Osteoblast (primary cell): ENCODE measurements at regions not wholly inside any gene's neighbourhood (a gene's known extent, or its start where the extent isn't known, plus 50 kb on each side); places are given as distances from the start of the nearest gene placed in this dataset.

ENCODE experiments used
- DNase-seq: peaks from one replicate; pipeline ENCODE4 v3.0.0; 2011; ENCODE audit warnings: low spot score, mixed read lengths; ENCODE audit not compliant: insufficient read length; ENCODE audit errors: missing footprints
- H2AFZ ChIP-seq: 2 replicates; pipeline ENCODE4 v1.6.0; 2011; ENCODE audit warnings: mild to moderate bottlenecking, low read length
- H3K27ac ChIP-seq: 2 replicates; pipeline ENCODE4 v1.5.1; 2011; ENCODE audit warnings: mild to moderate bottlenecking, low read depth, low read length, moderate library complexity
- H3K27me3 ChIP-seq: 2 replicates; pipeline ENCODE4 v1.6.0; 2012; ENCODE audit warnings: mild to moderate bottlenecking, control low read depth, inconsistent platforms, low read length, moderate library complexity; ENCODE audit not compliant: insufficient read depth
- H3K36me3 ChIP-seq: 2 replicates; pipeline ENCODE4 v1.5.1; 2011; ENCODE audit warnings: mild to moderate bottlenecking, low read length, control low read depth, moderate library complexity; ENCODE audit not compliant: insufficient read depth
- H3K4me1 ChIP-seq: 2 replicates; pipeline ENCODE4 v1.5.1; 2011; ENCODE audit warnings: mild to moderate bottlenecking, low read length, control low read depth, moderate library complexity; ENCODE audit not compliant: insufficient read depth
- H3K4me2 ChIP-seq: 2 replicates; pipeline ENCODE4 v1.6.0; 2011; ENCODE audit warnings: mild to moderate bottlenecking, low read length; ENCODE audit not compliant: insufficient read depth
- H3K4me3 ChIP-seq: fragments of 200-600 bp; sonication (generic); 3 replicates; pipeline ENCODE4 v1.5.1; 2012; ENCODE audit warnings: mild to moderate bottlenecking, low read length, inconsistent platforms; ENCODE audit not compliant: insufficient read depth
- H3K79me2 ChIP-seq: 2 replicates; pipeline ENCODE4 v1.6.0; 2012; ENCODE audit warnings: mild to moderate bottlenecking, low read length, control low read depth, inconsistent platforms; ENCODE audit not compliant: insufficient read depth
- H3K9me3 ChIP-seq: 2 replicates; pipeline ENCODE4 v1.5.1; 2011; ENCODE audit warnings: low read depth, low read length, control low read depth
- H4K20me1 ChIP-seq: 2 replicates; pipeline ENCODE4 v1.6.0; 2012; ENCODE audit warnings: mild to moderate bottlenecking, low read length, control low read depth; ENCODE audit not compliant: insufficient read depth
- CTCF ChIP-seq: IDR thresholded peaks from 2 replicates; pipeline ENCODE4 v1.5.1; 2011; ENCODE audit warnings: mild to moderate bottlenecking, low read depth, low read length, moderate library complexity; ENCODE audit errors: extremely low read depth

- Histone ChIP-seq H3K4me3 (no peak overlapping the region), H4K20me1 (no peaks in the 10 kb centered on the region), H3K79me2 (no peaks in the 10 kb centered on the region), H3K4me2 (no peak overlapping the region), H2AFZ (no peak overlapping the region), H3K36me3 (no peaks in the 10 kb centered on the region), H3K27me3 (no peaks in the 10 kb centered on the region), H3K9me3 (no peaks in the 10 kb centered on the region), H3K4me1 (no peaks in the 10 kb centered on the region), H3K27ac (no peak overlapping the region)
- TF ChIP-seq CTCF = no peak
- no peak for DNase-seq
Measured at GRCh38 chrX:138908577-138908976, 197.1 kb upstream of the FGF13 start.

DNA sequence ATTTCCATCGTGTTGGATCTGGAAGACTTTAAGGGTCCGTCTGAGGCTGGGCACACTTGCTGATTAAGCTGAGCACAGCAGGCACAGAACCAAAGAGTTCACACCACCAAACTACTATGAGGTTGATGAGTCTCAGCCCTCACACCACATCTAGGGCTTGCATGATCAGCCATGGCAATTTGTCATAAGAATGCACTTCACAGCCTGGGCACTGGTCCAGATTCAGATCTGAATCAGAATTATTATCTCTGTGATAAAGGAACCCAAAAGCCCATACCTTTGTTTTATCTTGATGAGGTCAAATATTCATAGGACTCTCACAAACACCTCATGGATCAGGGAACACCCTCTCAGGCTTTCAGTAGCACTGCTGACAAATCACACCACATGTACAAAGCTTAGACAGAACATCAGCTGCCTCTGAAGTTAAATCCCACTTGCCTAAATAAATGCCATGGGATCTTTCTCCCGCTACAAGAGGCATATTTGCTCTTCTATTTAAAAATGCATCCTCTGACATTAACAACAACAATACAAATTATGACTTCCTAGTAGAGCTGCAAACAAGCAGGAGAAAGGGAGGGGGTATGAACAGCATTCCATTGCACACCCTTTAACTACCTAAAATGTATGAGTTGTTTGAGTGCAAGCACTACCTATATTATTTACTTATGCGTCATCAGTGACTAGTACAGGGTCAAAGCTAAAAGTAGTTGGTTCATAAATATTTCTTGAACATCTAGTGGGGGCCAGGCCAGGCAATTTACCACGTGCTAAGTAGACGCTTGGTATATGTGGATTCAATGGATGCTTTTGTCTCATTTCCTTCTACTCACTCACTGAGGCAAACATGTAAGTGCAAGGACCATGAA lies 186.3 kb upstream of the FGF13 start:
- H2AFZ ChIP-seq = no peak overlapping the region
- H3K36me3 ChIP-seq = no peaks in the 10 kb centered on the region
- no peaks in the 10 kb centered on the region for H4K20me1 ChIP-seq
- DNase-seq = no peak
- no peak for TF ChIP-seq CTCF
- H3K27me3 ChIP-seq = no peaks in the 10 kb centered on the region
- no peaks in the 10 kb centered on the region for H3K79me2 ChIP-seq
- no peak overlapping the region for H3K4me2 ChIP-seq
- H3K4me3 ChIP-seq = no peak overlapping the region
- H3K9me3 ChIP-seq = no peaks in the 10 kb centered on the region
- no peak overlapping the region for H3K27ac ChIP-seq
- no peaks in the 10 kb centered on the region for H3K4me1 ChIP-seq

GRCh38 chrX:138890491-138890890 lies 179.0 kb upstream of the FGF13 start:
- H3K79me2 ChIP-seq = no peaks in the 10 kb centered on the region
- H3K36me3 ChIP-seq = no peaks in the 10 kb centered on the region
- no peak for TF ChIP-seq CTCF
- H3K27ac ChIP-seq = no peak overlapping the region
- no peak for DNase-seq
- no peak overlapping the region for H3K4me2 ChIP-seq
- no peaks in the 10 kb centered on the region for H4K20me1 ChIP-seq
- H3K4me3 ChIP-seq = no peak overlapping the region
- no peaks in the 10 kb centered on the region for H3K9me3 ChIP-seq
- H3K27me3 ChIP-seq = no peaks in the 10 kb centered on the region
- no peaks in the 10 kb centered on the region for H3K4me1 ChIP-seq
- no peak overlapping the region for H2AFZ ChIP-seq

DNA sequence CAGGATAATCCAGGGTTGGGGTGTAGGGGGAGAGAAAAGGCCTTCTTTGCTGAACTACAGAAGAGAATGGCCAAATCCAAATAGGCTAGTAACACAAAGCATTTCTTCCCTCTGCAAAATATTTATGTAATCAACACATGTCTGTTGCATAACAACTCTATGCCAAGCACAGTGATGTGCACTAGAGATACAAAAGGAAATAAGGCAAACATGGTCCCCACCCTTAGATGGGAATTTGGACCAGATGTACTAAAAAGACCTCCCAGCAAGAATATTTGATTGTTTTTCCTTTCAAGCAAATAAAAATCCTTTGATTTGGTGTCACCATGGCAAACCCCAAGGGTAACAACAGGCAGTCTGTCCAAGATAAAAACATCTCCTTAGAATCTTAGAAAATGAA lies 177.6 kb upstream of the FGF13 start:
- no peak for TF ChIP-seq CTCF
- no peaks in the 10 kb centered on the region for H3K9me3 ChIP-seq
- DNase-seq = no peak
- H3K27ac ChIP-seq = no peak overlapping the region
- H2AFZ ChIP-seq = no peak overlapping the region
- H3K79me2 ChIP-seq = no peaks in the 10 kb centered on the region
- no peaks in the 10 kb centered on the region for H3K4me1 ChIP-seq
- no peaks in the 10 kb centered on the region for H3K36me3 ChIP-seq
- H3K4me3 ChIP-seq = no peak overlapping the region
- H4K20me1 ChIP-seq = no peaks in the 10 kb centered on the region
- H3K27me3 ChIP-seq = no peaks in the 10 kb centered on the region
- no peak overlapping the region for H3K4me2 ChIP-seq
